ENCODE measurements at regions not wholly inside any gene's neighbourhood (a gene's known extent, or its start where the extent isn't known, plus 50 kb on each side); places are given as distances from the start of the nearest gene placed in this dataset.

DNA sequence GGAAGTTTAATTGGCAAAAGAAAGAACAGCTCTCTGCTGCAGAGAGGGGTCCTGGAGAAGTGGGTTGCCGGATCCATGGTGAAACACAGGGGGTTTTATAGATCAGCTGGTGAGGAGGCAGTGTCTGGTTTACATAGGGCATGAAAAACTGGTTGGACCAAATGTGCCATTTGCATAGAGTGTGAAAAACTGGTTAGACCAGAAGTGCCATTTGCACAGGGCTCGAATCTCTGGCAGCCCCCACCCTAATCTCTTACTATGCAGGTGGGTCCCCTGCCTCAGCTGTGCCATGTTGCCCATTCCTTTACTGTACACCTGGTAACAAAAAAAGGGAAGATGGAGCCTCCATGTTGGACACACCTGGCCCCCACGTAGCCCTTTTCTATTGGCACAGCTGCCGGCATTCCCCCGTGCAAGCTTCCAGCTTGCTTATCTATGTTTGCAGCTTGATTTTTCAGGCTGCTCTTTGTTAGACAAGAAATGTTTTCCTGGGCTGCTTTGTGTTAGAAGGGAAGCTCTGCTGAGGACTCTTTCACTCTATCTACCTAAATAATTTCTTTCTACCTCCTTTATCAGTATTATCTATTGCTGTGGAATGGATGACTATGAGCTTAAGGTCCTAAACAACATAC is 61.1 kb upstream of the TMEM132D start:
- TF ChIP-seq GATA2 (IDR thresholded peaks at IDR 0.05; ENCODE audit: low read depth, low read length) (no peak), GATA3 (IDR thresholded peaks at IDR 0.05; ENCODE audit: low read depth, low read length) (no peak)

All from SH-SY5Y (cell line).